ENCODE measurements at regions not wholly inside any gene's neighbourhood (a gene's known extent, or its start where the extent isn't known, plus 50 kb on each side); places are given as distances from the start of the nearest gene placed in this dataset.

DNA sequence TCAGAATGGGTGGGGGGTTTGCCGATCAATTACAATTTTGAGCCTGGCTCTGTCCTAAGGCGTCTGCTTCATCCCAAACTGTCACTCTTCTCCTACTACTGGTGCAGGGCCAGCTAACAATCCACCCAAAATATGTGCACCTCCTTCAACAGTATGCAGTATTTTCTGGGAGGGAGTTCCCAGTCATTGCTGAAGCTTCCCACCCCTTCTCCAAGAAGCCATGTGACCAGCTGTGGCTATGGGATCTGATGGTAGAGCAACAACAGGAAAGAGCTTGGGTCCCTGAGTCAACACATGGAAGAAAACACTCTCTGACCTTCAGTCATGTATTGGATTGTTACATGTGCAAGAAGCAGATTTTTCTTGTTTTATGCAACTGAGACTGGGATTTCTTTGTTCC, 185.7 kb upstream of the GHITM start:
- Histone ChIP-seq H3K4me1 (ENCODE audit: low read depth, poor library complexity, severe bottlenecking) (no peaks in the 10 kb centered on the region), H2AFZ (ENCODE audit: low read depth) (no peak overlapping the region), H3K27me3 (ENCODE audit: insufficient read depth, low read depth) (no peaks in the 10 kb centered on the region), H3K4me2 (no peak overlapping the region), H3K4me3 (IDR thresholded peaks at IDR 0.05; ENCODE audit: insufficient read depth, low read depth, low read length) (no peak overlapping the region), H3K27ac (no peak overlapping the region), H3K36me3 (ENCODE audit: insufficient read depth) (no peaks in the 10 kb centered on the region), H4K20me1 (ENCODE audit: insufficient read depth) (no peaks in the 10 kb centered on the region), H3K79me2 (ENCODE audit: insufficient read depth, low read depth) (no peaks in the 10 kb centered on the region), H3K9ac (no peak overlapping the region)
- TF ChIP-seq, protein P1, sequence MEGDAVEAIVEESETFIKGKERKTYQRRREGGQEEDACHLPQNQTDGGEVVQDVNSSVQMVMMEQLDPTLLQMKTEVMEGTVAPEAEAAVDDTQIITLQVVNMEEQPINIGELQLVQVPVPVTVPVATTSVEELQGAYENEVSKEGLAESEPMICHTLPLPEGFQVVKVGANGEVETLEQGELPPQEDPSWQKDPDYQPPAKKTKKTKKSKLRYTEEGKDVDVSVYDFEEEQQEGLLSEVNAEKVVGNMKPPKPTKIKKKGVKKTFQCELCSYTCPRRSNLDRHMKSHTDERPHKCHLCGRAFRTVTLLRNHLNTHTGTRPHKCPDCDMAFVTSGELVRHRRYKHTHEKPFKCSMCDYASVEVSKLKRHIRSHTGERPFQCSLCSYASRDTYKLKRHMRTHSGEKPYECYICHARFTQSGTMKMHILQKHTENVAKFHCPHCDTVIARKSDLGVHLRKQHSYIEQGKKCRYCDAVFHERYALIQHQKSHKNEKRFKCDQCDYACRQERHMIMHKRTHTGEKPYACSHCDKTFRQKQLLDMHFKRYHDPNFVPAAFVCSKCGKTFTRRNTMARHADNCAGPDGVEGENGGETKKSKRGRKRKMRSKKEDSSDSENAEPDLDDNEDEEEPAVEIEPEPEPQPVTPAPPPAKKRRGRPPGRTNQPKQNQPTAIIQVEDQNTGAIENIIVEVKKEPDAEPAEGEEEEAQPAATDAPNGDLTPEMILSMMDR (conservative IDR thresholded peaks at IDR 0.05; ENCODE audit: low read depth, low read length), result no peak

DNA sequence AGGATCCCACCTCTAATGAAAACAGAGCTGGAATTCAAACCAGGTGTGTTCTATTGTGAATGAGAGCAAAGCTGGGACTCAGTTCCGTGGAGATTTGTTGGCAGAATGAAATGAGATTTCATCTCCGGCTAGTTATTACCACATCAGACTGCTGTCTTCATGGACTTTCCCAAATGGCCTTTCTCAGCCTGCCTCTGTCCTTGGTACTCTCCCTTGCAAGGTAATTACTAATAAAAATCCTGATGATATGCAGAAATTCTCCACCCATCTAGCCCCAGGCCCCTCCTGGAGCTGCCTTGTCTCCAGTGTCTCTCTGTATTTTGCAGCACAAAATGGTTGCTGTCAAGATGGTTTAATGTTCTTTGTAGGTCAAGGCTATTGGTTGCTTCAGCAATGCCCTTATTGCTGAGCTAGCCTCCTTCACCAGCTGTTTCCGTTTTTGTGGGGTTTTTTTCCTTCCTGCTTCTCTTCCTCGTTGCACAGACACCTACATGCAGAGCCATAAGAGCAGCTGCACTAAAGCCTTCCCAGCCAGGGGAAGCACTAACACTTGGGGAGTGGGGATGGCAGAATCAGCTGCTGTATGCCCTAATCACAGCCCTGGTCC, 185.0 kb upstream of the GHITM start:
- TF ChIP-seq, protein P1 (conservative IDR thresholded peaks at IDR 0.05; ENCODE audit: low read depth, low read length), result no peak

DNA sequence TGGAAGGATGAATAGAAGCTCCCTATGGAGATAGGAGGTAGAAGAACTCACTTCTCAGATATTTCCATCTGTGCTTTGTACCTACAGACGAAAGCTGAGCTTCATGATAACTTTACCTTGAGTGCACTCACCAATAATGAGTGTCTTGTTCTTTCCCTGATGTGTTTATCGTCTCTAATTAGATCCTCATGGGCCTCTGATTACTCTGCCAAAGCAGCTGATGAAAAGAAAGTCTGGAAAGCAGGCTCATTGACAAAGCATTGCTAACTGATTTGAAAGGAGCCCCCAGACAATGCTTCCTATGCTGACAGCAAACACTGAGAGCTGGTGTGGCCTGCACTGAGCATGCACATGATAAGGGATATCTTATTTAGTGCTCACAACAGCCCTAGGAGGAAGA, 183.9 kb upstream of the GHITM start:
- Histone ChIP-seq H3K4me1 (ENCODE audit: low read depth, poor library complexity, severe bottlenecking) (no peaks in the 10 kb centered on the region), H3K27me3 (ENCODE audit: insufficient read depth, low read depth) (no peaks in the 10 kb centered on the region), H3K4me3 (IDR thresholded peaks at IDR 0.05; ENCODE audit: insufficient read depth, low read depth, low read length) (no peak overlapping the region), H3K9ac (no peak overlapping the region), H3K79me2 (ENCODE audit: insufficient read depth, low read depth) (no peaks in the 10 kb centered on the region), H3K4me2 (no peak overlapping the region), H4K20me1 (ENCODE audit: insufficient read depth) (no peaks in the 10 kb centered on the region), H2AFZ (ENCODE audit: low read depth) (no peak overlapping the region), H3K27ac (no peak overlapping the region), H3K36me3 (ENCODE audit: insufficient read depth) (no peaks in the 10 kb centered on the region)
- TF ChIP-seq, protein P1 (conservative IDR thresholded peaks at IDR 0.05; ENCODE audit: low read depth, low read length), result no peak

More for the DNA sequence above, 185.0 kb upstream of the GHITM start:
- Histone ChIP-seq H2AFZ (ENCODE audit: low read depth) (no peak overlapping the region), H3K36me3 (ENCODE audit: insufficient read depth) (no peaks in the 10 kb centered on the region), H3K4me3 (IDR thresholded peaks at IDR 0.05; ENCODE audit: insufficient read depth, low read depth, low read length) (no peak overlapping the region), H3K27me3 (ENCODE audit: insufficient read depth, low read depth) (no peaks in the 10 kb centered on the region), H3K9ac (no peak overlapping the region), H3K79me2 (ENCODE audit: insufficient read depth, low read depth) (no peaks in the 10 kb centered on the region), H3K27ac (no peak overlapping the region), H4K20me1 (ENCODE audit: insufficient read depth) (no peaks in the 10 kb centered on the region), H3K4me1 (ENCODE audit: low read depth, poor library complexity, severe bottlenecking) (no peaks in the 10 kb centered on the region), H3K4me2 (no peak overlapping the region)

DNA sequence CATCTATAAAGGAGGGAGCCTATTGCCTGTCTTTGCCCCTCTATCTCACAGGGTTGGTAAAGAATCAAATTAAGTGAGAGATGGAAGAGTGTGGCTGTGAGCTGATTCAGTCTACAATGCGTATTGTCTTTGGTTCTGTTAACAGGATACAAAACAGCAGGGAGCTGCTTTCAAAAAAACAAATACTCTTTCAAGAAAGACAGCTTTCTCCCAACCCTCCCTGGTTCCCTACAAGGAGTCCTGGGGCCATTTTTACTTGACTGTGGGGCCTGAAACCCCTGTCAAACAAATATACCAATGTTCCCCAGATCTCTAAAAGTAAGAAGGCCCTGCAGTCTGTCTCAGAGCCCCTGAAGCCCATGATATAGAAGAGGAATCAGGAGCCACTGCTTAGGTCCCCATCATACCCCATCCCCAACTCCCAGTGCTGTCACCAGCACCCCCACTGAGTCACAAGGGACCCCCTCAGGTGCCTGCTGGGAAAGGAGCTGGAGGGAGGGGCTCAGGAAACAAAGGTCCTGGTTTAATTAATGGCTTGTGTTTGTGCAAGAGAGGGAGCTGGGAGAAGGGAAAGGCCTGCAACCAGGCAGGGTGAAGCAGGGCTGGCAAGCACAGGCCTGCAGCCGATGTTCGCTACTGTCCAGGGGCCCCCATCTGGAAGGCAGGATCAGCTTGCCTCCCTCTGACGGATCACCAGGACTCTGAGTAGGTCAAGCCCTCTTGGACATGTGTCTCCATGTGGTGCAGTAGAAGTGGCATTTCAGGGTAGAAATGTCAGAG, 182.0 kb upstream of the GHITM start:
- Histone ChIP-seq H4K20me1 (ENCODE audit: insufficient read depth) (no peaks in the 10 kb centered on the region), H3K4me1 (ENCODE audit: low read depth, poor library complexity, severe bottlenecking) (no peaks in the 10 kb centered on the region), H3K79me2 (ENCODE audit: insufficient read depth, low read depth) (no peaks in the 10 kb centered on the region), H3K9ac (no peak overlapping the region), H3K27me3 (ENCODE audit: insufficient read depth, low read depth) (no peaks in the 10 kb centered on the region), H3K27ac (no peak overlapping the region), H3K4me2 (no peak overlapping the region), H2AFZ (ENCODE audit: low read depth) (no peak overlapping the region), H3K36me3 (ENCODE audit: insufficient read depth) (no peaks in the 10 kb centered on the region), H3K4me3 (IDR thresholded peaks at IDR 0.05; ENCODE audit: insufficient read depth, low read depth, low read length) (no peak overlapping the region)
- TF ChIP-seq, protein P1 (conservative IDR thresholded peaks at IDR 0.05; ENCODE audit: low read depth, low read length), result no peak

Measured in KMS-11 (cell line).